RKO (cell line): ENCODE measurements at regions not wholly inside any gene's neighbourhood (a gene's known extent, or its start where the extent isn't known, plus 50 kb on each side); places are given as distances from the start of the nearest gene placed in this dataset.
"Not testable (repeated sequence)": the region's sequence is repeated elsewhere in the genome, so short reads cannot be mapped to it uniquely, and the experiment has no call there.

ENCODE experiments used
- DNase-seq: peaks from one replicate; pipeline ENCODE4 v3.0.0-alpha.2; 2016; ENCODE audit warnings: low spot score

DNA sequence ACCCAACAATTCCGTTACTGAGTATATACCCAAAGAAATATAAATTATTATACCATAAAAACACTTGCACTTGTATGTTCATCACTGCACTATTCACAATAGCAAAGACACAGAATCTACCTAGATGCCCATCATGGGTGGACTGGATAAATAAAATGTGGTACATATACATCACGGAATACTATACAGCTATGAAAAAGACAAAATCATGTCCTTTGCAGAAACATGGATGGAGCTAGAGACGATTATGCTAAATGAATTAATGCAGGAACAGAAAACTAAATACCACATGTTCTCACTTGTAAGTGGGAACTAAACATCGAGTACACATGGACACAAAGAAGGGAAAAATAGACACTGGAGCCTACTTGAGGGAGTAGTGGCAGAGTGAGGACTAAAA is 185.3 kb downstream of the PYDC2 start:
- no peak for DNase-seq

DNA sequence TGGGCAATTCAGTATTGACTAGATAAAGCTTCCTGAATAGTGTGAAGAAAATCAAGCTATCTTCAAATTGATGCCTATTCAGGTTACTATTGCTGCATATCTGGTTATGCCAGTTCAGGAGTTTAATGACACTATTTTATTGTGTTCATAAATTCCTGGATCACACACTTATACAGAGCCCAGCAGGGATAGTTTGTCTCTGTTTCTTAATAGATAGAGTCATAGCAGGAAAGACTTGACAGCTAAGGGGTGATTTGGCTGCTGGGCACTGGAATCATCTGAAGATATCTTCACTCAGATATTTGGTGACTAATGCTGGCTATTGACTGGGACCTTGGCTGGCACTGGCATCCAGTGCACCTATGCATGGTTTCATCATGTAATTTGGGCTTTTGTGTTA is 187.8 kb downstream of the PYDC2 start:
- DNase-seq = no peak

DNA sequence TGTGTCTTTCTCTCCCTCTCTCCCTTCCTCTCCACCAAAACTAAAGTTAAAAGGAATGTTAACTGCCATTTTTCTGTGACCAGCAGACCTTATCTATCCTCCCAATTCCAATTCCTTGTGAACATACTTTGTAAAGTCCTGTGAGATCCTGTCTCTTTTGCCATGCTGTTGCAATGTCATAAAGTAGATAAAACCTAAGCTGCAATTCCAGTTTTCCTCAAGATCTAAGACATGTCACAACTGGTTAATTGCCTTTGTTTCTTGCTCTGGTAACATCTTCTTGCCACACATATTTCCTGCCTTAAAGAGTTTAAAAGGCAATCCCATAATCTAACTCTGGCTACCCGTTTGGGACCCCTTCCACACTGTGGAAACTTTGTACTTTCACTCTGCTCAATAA is 188.7 kb downstream of the PYDC2 start:
- DNase-seq = no peak

DNA sequence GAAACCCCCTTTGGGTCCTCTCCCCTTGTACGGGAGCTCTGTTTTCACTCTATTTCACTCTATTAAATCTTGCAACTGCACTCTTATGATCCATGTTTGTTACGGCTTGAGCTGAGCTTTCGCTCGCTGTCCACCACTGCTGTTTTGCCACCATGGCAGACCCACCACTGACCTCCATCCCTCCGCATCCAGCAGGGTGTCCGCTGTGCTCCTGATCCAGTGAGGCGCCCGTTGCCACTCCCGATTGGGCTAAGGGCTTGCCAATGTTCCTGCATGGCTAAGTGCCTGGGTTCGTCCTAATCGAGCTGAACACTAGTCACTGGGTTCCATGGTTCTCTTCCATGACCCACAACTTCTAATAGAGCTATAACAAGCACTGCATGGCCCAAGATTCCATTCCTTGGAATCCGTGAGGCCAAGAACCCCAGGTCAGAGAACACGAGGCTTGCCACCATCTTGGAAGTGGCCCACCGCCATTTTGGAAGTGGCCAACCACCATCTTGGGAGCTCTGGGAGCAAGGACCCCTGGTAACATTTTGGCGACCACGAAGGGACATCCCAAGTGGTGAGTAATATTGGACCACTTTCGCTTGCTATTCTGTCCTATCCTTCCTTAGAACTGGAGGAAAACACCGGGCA is 197.9 kb downstream of the PYDC2 start:
- not testable (repeated sequence) for DNase-seq

DNA sequence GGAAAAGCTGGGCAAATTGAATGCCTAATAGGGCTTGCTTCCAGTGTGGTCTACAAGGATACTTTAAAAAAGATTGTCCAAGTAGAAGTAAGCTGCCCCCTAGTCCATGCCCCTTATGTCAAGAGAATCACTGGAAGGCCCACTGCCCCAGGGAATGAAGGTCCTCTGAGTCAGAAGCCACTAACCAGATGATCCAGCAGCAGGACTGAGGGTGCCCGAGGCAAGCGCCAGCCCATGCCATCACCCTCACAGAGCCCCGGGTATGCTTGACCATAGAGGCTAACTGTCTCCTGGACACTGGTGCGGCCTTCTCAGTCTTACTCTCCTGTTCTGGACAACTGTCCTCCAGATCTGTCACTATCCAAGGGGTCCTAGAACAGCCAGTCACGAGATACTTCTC is 201.2 kb downstream of the PYDC2 start:
- not testable (repeated sequence) for DNase-seq

DNA sequence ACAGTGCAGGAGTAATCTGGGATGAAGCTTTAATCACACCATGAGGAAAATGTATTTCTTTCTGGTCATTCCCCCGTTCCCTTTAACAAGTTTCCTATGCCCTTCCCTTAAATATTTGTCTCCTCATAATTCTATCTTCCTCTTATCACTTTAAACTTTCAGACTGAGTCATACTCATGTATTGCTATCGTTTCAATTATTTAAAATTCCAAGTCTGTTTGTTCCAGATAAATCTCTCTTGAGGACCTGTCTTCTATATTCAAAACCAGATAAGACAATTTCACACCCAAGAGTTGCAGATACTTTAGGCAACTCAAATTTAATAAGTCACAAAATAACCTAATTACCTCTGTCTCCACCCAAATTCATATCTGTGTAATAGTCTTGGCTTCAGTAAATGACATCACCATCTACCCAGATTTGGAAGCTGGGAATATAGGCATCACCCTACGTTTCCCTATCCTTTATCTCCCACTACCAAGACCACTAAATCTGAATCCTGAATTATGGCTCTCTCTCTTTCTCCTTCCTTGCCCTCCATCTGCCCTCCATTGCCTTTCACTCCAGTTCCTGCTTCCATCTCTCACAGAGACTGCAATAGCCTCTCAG is 220.1 kb downstream of the PYDC2 start:
- DNase-seq = no peak

DNA sequence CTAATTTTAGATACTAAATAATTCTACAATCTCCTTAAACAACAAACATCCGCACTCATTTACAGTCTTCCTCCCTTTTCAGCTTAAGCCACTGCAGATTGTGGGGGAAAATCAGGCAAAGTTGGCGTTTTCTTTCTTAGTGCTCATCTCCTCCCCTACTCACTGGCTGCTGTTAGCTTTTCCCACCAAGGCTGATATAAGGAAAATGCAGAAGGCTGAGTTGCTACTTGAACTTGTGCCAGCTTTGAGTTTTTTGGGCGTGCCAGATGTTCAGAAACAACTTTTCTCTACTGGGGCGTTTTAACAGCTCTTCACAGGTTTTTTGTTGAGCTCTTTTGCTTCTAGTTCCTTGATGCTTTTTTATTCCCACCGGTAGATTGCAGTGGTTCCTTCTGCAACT is 222.0 kb downstream of the PYDC2 start:
- no peak for DNase-seq

DNA sequence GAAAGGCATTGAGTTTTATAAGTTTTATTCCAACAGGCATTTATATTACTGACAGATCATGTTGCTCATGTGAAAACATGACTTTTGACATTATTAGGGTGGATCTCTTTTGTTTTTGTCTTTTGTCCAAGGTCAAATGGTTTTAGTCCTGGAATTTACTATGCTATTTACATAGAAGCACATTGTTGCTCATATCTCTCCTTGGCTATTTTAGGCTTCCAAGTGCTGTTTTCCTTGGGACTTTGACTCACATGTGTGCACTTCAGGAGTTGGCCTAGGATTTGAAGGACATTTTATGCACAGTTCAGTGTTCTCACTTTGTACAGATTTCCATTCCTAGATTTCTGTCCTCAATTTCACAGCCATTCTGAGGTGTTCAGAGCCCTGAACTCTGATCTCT is 225.7 kb downstream of the PYDC2 start:
- no peak for DNase-seq

DNA sequence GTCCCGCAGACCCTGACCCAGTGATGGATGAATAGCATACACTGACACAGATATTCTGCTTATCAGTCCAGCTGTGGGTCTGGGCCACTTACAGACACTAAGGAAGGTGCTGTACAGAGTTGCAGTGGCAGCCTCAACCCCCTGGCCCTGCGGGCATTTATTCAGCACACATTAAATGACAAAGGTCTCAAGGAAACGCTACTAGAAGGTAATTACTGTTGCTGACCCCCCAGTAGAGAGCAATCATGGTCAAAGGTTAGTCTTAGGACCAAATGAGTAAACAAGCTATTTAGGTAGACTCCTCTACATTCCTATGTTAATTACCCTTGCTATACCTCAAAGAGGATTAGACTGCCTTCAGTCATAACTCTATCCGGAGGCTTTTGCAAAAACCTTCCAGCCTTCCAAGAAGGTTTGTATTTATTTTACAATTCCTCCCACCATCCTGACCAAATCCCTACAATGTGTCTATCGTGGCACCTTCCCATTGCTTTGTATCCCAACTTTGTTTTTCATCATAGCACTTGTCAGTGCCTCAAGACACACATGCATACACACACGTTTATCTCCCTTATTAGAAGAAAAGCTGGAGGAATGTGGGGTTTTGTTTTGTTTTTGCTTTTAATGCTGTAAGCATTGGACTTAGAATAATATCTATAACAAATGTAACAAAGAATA is 227.9 kb downstream of the PYDC2 start:
- DNase-seq = no peak

DNA sequence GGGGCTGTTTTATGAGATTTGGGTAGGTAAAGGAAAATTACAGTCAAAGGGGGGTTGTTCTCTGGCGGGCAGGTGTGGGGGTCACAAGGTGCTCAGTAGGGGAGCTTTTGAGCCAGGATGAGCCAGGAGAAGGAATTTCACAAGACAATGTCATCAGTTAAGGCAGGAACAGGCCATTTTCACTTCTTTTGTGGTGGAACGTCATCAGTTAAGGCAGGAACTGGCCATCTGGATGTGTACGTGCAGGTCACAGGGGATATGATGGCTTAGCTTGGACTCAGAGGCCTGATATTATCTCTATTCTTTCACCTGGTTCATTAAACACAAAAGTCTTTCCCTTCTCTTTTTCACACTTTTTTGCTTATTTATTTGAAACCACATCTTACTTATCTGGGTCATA is 230.2 kb downstream of the PYDC2 start:
- DNase-seq = not testable (repeated sequence)

DNA sequence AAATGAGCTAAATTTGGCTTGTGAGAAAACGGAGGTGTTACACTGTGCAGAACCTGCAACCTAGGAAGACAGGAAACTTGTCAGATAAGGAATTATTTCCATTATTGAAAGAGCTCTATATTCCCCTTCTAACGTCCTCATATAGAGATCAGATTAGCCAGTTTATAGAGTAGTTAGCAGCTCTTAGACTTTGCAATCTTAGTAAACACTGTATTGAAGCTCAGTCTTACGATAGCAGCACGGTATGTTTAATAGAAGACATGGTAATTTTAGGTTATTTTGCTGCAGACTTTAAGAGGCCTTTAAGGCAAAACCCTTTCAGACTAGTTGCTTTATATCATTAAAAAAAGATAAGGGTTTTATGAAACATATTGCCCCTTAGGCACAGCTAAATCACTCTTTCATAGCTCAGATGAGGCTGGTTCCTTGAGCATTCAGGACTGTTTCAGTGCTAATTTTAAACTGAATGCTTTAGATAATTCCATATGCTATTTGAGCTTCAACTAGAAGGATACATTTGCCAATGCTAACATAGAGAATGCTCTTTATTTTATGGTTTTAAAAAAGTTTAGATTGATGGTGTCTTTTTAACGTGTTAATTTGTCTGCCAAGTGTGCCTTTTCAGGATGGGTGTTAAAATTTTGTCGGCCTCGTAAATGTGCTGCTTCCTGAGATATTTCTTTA is 234.3 kb downstream of the PYDC2 start:
- DNase-seq = no peak

DNA sequence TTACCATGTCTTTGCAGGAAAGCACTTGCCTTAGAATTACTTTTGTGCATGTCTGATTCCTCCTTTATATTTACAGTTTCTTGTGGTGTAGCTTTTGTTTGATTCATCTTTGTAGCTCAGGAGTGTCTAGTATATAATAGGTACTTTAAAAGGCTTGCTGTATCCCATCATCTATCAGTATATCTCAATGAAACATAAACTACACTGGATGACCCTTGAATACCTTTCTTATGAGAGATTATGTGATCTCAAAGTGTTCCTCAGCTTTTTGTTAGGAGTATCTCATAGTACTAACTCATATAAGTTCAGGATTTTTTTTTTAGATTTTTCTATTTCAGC is 234.8 kb downstream of the PYDC2 start:
- DNase-seq = no peak

DNA sequence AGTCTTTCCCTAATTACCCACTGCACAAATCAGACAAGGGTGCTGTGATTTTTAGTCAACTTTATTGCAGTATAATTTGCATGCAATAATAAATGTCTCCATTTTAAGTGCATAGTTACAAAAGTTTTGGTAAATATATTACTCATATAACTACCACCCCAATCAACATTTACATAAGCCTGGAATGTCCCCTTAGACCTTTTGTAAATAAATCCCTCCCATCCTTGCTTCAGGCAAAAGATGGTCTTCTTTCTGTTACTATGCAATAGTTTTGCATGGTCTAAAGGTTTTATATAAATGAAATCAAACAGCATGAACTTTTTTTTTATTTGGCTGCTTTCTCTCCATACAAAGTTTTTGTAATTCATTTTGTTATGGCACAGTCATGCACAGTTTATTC is 235.4 kb downstream of the PYDC2 start:
- no peak for DNase-seq

DNA sequence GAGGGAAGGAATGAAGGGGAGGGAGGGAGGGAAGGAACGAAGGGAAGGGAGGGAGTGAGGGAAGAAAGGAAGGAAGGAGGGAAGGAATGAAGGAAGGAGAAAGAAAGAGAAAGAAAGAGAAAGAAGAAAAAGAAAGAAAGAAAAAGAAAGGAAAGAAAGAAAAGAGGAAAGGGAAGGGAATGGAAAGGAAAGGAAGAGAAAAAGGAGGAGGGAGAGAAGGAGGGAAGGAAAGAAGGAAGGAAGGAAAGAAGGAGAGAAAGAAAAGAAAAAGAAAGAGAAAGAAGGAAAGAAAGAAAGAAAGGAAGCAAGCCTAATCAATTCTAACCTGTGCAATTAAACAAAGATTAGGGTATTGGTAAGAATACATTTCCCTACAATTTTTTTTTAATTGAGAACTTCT is 238.6 kb downstream of the PYDC2 start:
- DNase-seq = no peak

DNA sequence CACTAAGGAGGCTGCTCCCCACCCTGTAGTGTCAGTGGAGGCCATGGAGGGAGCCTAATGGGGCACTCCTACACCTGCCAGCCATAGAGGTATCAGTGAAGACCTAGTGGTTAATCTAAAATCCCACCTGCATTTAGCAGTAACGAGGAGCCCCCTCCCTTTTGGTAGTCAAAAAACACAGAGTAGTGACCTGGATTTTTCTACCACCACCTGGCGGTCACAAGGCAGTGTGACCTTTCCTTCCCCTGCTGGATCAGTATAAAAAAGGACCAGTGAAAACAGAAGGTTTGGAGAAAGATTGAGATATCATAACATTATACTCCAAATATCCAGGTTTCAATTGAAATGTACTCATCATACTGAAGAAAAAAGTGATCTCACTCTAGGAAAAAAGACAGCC is 241.2 kb downstream of the PYDC2 start:
- DNase-seq = no peak

DNA sequence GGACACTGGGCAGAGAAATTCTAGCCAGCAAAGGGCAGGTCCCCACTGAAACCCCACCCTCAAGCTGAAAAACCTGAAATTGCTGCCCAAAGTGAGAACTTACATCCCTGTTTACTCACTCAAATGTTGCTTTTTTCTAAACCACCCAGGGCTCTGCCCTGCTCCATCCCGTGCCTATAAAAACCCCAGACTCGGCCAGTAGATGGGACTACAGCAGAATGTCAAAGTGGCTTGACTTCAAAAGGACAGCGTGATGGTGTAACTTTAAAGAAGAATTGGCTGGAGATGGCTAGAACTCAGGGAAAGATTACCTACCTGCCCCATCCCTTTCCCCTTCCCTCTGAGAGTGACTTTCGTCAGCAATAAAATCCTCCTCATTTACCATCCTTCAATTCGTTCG is 246.9 kb downstream of the PYDC2 start:
- no peak for DNase-seq

DNA sequence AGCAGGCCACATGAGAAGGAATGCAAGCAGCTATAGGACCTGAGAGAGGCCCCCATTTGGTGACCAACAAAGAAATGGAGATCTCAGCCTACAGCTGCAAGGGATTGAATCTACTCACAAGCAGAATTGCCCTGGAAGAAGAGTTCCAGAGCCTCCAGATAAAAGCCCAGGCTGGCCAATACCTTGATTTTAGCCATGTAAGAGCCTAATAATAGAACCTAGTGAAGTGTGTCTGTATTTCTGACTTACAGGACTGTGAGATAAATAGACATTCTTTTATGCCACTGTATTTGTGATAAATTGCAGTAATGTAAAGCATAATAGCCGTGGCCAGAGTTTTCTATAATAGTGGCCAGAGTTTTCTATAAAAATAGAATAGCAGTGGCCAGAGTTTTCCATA is 254.6 kb downstream of the PYDC2 start:
- DNase-seq = no peak

DNA sequence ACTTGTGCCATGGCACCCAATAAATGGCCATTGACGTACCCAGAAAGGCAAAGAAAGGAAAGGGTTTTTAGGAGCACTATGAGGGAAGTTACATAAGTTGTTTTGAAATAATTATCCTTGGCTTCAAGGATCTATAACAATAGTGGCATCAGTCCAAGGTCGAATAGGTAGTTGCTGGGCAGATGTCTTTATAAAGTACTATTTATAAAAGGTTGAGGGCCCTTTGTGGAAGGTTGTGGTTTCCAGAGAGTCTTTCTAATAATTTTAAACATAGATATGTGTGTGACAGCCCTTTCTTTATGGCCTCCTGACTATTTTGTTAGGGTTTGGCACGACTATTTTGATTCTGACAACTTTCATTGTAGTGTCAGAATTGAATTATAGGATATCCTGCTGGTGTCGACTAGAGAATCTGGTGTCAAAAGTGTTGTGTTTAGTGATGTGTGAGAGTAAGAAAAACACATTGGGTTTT is 260.5 kb downstream of the PYDC2 start:
- DNase-seq = no peak

DNA sequence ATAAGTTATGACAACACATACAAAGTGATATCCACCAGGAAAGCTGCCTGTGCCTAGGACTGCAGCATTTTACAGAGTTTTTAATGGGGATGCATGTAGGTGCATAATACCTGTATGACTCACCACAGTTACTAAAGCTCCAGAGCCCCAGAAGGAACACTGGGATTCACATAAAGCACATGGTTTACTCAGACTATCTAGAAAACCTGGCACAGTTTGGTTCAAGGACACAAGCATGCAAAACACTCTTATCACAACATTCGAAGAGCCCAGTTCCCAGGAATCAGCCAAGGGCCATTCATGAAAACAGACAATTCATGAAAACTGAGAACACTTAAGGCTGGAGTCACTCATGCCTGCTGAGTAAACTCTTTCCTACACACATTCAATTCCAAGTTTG is 261.0 kb downstream of the PYDC2 start:
- no peak for DNase-seq

DNA sequence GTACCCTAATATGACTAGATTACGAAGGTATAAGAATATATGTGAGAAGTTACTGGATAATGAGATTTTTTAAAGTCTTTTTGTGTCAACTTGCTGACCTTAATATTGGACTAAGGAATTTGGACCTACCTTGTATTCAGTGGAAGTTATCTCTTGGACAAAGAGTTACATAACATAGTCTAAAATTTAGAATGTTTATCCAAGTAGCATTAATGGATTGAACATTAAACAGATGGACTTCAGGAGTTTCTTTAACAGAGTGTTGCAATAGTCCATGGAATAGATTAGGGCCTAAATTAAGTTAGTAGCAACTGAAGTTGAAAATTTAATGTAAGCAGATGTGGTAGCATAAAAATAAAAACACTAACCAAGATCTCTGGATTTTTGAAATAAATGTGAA is 266.4 kb downstream of the PYDC2 start:
- no peak for DNase-seq

DNA sequence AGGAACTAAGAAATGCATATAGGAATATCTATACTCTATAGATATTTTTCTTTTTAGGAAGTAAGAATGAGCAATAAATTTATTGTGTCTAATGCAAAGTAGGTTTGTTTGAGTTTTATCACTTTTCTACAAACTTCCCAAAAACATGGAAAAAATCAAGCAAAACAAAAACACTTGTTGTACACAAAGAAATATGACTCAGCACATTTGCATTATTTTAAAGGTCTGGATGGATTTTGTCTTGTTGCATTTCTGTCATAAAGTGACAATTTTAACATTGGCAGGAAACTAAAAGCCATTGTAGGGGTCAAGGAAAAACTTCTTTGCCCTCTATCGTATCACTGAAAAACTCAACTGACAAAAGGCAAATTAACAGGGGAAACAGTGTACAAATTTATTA is 267.2 kb downstream of the PYDC2 start:
- no peak for DNase-seq

DNA sequence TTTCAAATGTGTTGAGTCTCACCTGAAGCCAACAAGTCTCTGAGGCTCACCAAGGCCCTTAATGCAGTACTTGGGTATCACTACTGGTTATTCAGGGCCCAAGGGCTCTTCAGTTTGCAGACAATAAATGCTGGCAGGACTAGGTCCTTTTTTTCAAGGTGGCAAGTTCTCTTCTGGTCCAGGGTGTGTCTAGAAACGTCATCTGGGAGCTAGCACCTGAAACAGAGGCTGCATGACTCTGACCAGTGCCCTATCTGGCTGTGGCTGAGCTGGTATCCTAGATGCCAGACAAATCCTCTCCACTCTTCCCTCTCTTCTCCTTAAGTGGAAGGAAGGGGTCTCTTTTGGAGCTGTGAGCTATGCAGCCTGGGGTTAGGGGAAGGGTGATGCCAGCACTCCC is 276.8 kb downstream of the PYDC2 start:
- no peak for DNase-seq

DNA sequence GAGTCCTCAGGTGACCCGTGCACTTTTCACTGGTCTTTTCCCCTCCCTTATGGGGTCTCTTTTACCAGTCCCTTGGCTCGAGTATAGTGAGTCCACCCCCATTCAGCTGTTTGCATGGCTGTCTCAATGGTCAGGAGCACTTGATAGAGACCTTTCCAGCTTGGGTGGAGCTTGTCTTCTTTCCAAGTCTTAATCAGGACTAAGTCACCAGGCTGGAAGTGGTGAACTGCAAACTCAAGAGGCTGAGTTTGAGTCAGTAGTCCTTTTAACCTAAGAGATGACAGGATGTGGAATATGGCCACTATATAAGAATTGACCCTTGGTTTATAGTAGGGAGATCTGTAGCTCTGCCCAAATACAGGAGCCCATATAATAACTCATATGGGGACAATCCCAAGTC is 279.7 kb downstream of the PYDC2 start:
- no peak for DNase-seq
